HEK293T (cell line): ENCODE measurements at regions not wholly inside any gene's neighbourhood (a gene's known extent, or its start where the extent isn't known, plus 50 kb on each side); places are given as distances from the start of the nearest gene placed in this dataset.

Source experiments
- BHLHE40 ChIP-seq: fragments of 450-650 bp; IDR thresholded peaks from 2 replicates; pipeline ENCODE4 v1.6.1; 2016; ENCODE audit warnings: mild to moderate bottlenecking, moderate library complexity, borderline replicate concordance
- CTBP1 ChIP-seq: fragments of 450-650 bp; IDR thresholded peaks from 2 replicates; pipeline ENCODE4 v1.6.1; 2016; ENCODE audit warnings: borderline replicate concordance
- ELF4 ChIP-seq: fragments of 450-650 bp; IDR thresholded peaks from 2 replicates; pipeline ENCODE4 v1.6.1; 2017; ENCODE audit warnings: antibody characterized with exemption
- FOXA1 ChIP-seq: fragments of 450-650 bp; IDR thresholded peaks from 2 replicates; pipeline ENCODE4 v1.6.1; 2016; ENCODE audit warnings: mild to moderate bottlenecking
- FOXM1 ChIP-seq: fragments of 450-650 bp; IDR thresholded peaks from 2 replicates; pipeline ENCODE4 v1.6.1; 2017; ENCODE audit warnings: mild to moderate bottlenecking, borderline replicate concordance
- HDGF ChIP-seq: fragments of 450-650 bp; IDR thresholded peaks from 2 replicates; pipeline ENCODE4 v1.6.1; 2017; ENCODE audit warnings: antibody characterized with exemption, borderline replicate concordance
- SP1 ChIP-seq: fragments of 450-650 bp; IDR thresholded peaks from 2 replicates; pipeline ENCODE4 v1.6.1; 2017
- SUZ12 ChIP-seq: fragments of 450-650 bp; IDR thresholded peaks from 2 replicates; pipeline ENCODE4 v1.6.1; 2016; ENCODE audit warnings: mild to moderate bottlenecking
- TARDBP ChIP-seq: fragments of 450-650 bp; IDR thresholded peaks from 2 replicates; pipeline ENCODE4 v1.6.1; 2016
- ZNF384 ChIP-seq: fragments of 450-650 bp; IDR thresholded peaks from 2 replicates; pipeline ENCODE4 v1.6.1; 2016

DNA sequence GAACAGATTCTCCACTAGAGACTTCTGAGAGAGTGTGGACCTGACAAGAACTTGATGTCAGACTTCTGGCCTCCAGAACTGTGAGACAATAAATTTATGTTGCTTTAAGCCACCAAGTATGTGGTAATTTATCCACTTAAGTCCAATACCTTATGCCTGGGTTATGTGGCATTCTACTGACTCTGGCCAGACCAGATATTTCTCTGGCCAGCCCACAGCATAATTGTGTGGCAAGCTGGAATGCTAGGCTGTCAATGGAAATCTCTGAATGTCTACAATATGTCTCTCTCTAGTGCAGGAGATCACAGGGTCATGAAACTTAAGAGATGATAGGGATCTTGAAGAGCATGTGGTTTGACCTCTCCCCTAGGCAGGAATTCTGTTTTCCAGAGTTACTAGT, 251.0 kb downstream of the ZNF674 start:
- TF ChIP-seq FOXM1, result no peak
- TF ChIP-seq CTBP1, result no peak
- TF ChIP-seq HDGF, result no peak
- no peak for TF ChIP-seq FOXA1
- TF ChIP-seq SP1, result no peak
- no peak for TF ChIP-seq TARDBP
- no peak for TF ChIP-seq ELF4
- TF ChIP-seq BHLHE40, result no peak
- no peak for TF ChIP-seq SUZ12
- TF ChIP-seq ZNF384, result no peak
